Smooth muscle cell (in vitro differentiated cells): ENCODE measurements at regions not wholly inside any gene's neighbourhood (a gene's known extent, or its start where the extent isn't known, plus 50 kb on each side); places are given as distances from the start of the nearest gene placed in this dataset.

Experiments used
- DNase-seq: peaks from one replicate; lab custom pipeline; 2025; ENCODE audit not compliant: unreplicated experiment; lab: John Stamatoyannopoulos, UW
- H2AFZ ChIP-seq: fragments of 200-600 bp; sonication (generic); 2 replicates; pipeline ENCODE4 v1.6.0; 2016; ENCODE audit warnings: antibody characterized with exemption, low read depth, mild to moderate bottlenecking
- H3F3A ChIP-seq: fragments of 200-600 bp; sonication (generic); 2 replicates; pipeline ENCODE4 v1.6.0; 2017; ENCODE audit warnings: antibody characterized with exemption, low read depth
- H3K27ac ChIP-seq: fragments of 200-600 bp; sonication (generic); 2 replicates; pipeline ENCODE4 v1.5.1; 2016; ENCODE audit warnings: low read depth, mild to moderate bottlenecking
- H3K27me3 ChIP-seq: fragments of 200-600 bp; sonication (generic); 2 replicates; pipeline ENCODE4 v1.6.1; 2016; ENCODE audit warnings: low read depth, mild to moderate bottlenecking
- H3K36me3 ChIP-seq: fragments of 200-600 bp; sonication (generic); 2 replicates; pipeline ENCODE4 v1.5.1; 2016; ENCODE audit warnings: low read depth
- H3K4me1 ChIP-seq: fragments of 200-600 bp; sonication (generic); 2 replicates; pipeline ENCODE4 v1.5.1; 2016; ENCODE audit warnings: low read depth
- H3K4me2 ChIP-seq: fragments of 200-600 bp; sonication (generic); 2 replicates; pipeline ENCODE4 v1.6.0; 2016; ENCODE audit warnings: mild to moderate bottlenecking
- H3K4me3 ChIP-seq: fragments of 200-600 bp; sonication (generic); 2 replicates; pipeline ENCODE4 v1.5.1; 2016; ENCODE audit warnings: mild to moderate bottlenecking
- H3K79me2 ChIP-seq: fragments of 200-600 bp; sonication (generic); 2 replicates; pipeline ENCODE4 v1.6.0; 2016; ENCODE audit warnings: low read depth, mild to moderate bottlenecking
- H3K9ac ChIP-seq: fragments of 200-600 bp; sonication (generic); 2 replicates; pipeline ENCODE4 v1.6.0; 2016; ENCODE audit warnings: low read depth
- H3K9me3 ChIP-seq: fragments of 200-600 bp; sonication (generic); replicated peaks from 2 replicates; pipeline ENCODE4 v1.5.1; 2016; ENCODE audit warnings: low read depth
- H4K20me1 ChIP-seq: fragments of 200-600 bp; sonication (generic); 2 replicates; pipeline ENCODE4 v1.6.0; 2016; ENCODE audit warnings: low read depth
- WGBS: methylation state at CpG from one replicate; pipeline ENCODE4 v1.1.7; 2016; ENCODE audit warnings: low lambda C conversion rate; 5-methylcytosine and 5-hydroxymethylcytosine counted together
- TF ChIP-seq, protein P1 (sequence below): fragments of 200-600 bp; sonication (generic); IDR thresholded peaks from 2 replicates; pipeline ENCODE4 v1.5.1; 2017; ENCODE audit warnings: borderline replicate concordance, mild to moderate bottlenecking, antibody characterized with exemption; ENCODE audit not compliant: insufficient read depth, poor library complexity, severe bottlenecking

DNA sequence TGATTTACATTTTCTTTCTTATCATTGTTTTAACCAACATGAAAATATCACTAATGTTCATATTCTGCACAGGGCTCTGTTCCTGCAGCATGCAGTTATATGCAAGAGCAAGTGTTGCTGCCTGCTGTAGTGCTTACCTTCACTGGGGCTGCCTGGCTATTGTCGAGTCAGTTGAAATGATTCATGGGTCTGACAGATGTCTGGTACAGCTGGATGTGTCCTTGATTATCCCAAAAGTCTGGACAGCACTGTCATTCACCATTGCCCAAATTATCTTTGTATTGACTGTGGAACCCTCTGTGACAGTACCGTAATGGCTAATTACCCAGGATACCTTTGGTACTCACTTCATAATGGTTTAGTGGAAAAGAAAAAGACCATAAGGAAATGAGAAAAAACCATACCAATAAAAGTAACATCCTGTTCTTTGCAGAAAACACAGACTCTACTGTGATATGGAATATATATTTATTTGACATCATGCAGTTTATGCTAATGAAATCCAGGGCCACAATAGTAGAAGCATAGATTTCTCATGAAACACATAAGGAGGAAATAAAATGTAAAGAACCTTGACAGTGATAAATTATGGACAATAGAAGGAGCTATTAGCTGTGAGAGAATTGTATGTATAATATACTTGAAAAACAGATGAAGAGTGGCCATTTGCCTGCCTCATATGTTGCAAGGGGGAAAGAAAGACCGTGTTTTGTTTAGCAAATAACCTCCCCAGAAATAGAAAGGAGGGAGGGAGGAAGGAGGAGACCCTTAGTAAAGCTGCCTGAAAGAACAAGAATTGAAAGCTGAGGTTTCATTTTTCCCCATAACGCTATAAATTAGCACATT, 249.8 kb upstream of the ATP5MC3 start:
- no peaks in the 10 kb centered on the region for H4K20me1 ChIP-seq
- H3K27me3 ChIP-seq: no peaks in the 10 kb centered on the region
- H3K79me2 ChIP-seq: no peaks in the 10 kb centered on the region
- H3K4me3 ChIP-seq: no peak overlapping the region
- 75% methylated on average over 4 of the region's 4 CpGs for WGBS
- H3F3A ChIP-seq: no peaks in the 10 kb centered on the region
- no peaks in the 10 kb centered on the region for H3K36me3 ChIP-seq
- no peak overlapping the region for H3K9ac ChIP-seq
- peaks cover 8% of the 10 kb centered on the region for H3K4me1 ChIP-seq
- H2AFZ ChIP-seq: peak overlapping the region; percentile 28
- H3K4me2 ChIP-seq: no peak overlapping the region
- TF ChIP-seq, protein P1, sequence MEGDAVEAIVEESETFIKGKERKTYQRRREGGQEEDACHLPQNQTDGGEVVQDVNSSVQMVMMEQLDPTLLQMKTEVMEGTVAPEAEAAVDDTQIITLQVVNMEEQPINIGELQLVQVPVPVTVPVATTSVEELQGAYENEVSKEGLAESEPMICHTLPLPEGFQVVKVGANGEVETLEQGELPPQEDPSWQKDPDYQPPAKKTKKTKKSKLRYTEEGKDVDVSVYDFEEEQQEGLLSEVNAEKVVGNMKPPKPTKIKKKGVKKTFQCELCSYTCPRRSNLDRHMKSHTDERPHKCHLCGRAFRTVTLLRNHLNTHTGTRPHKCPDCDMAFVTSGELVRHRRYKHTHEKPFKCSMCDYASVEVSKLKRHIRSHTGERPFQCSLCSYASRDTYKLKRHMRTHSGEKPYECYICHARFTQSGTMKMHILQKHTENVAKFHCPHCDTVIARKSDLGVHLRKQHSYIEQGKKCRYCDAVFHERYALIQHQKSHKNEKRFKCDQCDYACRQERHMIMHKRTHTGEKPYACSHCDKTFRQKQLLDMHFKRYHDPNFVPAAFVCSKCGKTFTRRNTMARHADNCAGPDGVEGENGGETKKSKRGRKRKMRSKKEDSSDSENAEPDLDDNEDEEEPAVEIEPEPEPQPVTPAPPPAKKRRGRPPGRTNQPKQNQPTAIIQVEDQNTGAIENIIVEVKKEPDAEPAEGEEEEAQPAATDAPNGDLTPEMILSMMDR: no peak
- no peaks in the 10 kb centered on the region for H3K9me3 ChIP-seq
- no peak overlapping the region for H3K27ac ChIP-seq
- DNase-seq: no peak

GRCh38 chr2:175430236-175430635, 248.7 kb upstream of the ATP5MC3 start:
- Histone ChIP-seq H3K9me3 (no peaks in the 10 kb centered on the region), H3K9ac (no peak overlapping the region), H4K20me1 (no peaks in the 10 kb centered on the region), H2AFZ (no peak overlapping the region), H3K27ac (no peak overlapping the region), H3K4me1 (peaks cover 8% of the 10 kb centered on the region), H3K79me2 (no peaks in the 10 kb centered on the region), H3K36me3 (no peaks in the 10 kb centered on the region), H3K4me2 (no peak overlapping the region), H3F3A (no peaks in the 10 kb centered on the region), H3K27me3 (no peaks in the 10 kb centered on the region), H3K4me3 (no peak overlapping the region)
- DNase-seq: no peak
- TF ChIP-seq, protein P1: no peak
- 85% methylated on average over 1 of the region's 1 CpG for whole genome bisulfite sequencing

DNA sequence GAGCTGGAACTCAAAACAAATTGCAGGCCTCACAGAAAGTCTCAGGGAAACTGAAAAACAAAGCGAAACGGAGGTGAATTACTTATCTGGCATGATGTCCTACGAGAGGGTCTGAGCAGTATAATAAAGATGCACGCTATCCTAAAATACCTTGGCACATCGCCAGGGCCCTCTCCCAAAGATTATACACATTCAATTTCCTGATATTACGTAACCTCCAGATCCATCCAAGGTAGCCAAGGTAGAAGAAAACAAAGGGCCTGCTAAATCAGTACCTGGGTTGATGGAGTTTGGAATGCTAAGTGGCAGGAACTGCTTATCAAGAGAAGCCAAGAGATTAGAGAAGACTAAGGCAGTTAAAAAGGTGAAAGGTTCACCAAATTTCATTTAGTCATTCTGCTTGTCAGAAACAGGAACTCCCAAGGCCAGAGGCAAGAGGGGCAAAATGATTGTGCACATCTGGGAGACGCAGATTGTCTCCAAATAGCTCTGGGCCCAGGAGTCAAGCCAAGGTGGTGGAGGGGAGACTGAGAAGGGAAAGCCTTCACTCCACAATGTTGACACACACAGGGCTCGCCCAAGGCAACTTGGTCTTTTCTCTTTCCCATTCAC, 236.8 kb upstream of the ATP5MC3 start:
- no peak for DNase-seq
- H3K9me3 ChIP-seq: no peaks in the 10 kb centered on the region
- TF ChIP-seq, protein P1: no peak

More for the DNA sequence above, 236.8 kb upstream of the ATP5MC3 start:
- Histone ChIP-seq H3K27ac (no peak overlapping the region), H3F3A (no peaks in the 10 kb centered on the region), H4K20me1 (no peaks in the 10 kb centered on the region), H3K79me2 (no peaks in the 10 kb centered on the region), H3K4me2 (no peak overlapping the region), H3K36me3 (no peaks in the 10 kb centered on the region), H3K9ac (no peak overlapping the region), H3K27me3 (no peaks in the 10 kb centered on the region), H3K4me1 (no peaks in the 10 kb centered on the region), H3K4me3 (no peak overlapping the region), H2AFZ (no peak overlapping the region)
- 94% methylated on average over 8 of the region's 8 CpGs for WGBS
